ENCODE measurements at regions not wholly inside any gene's neighbourhood (a gene's known extent, or its start where the extent isn't known, plus 50 kb on each side); places are given as distances from the start of the nearest gene placed in this dataset.

- intact Hi-C loops (cut with DNase I), result loop anchor here in 8 of 10 donors (5.0 to 10.0 kb wide), 12 partner anchors 199 to 1199 kb away; partner anchors contain the start of gene BTG1 (in 1 of the 8)
- TF ChIP-seq CTCF (IDR thresholded peaks at IDR 0.05), result no peak
- no peak for TF ChIP-seq POLR2A (IDR thresholded peaks at IDR 0.05)
- DNase-seq (no peak), ATAC-seq (no peak)
- Histone ChIP-seq H3K27me3 (no peaks in the 10 kb centered on the region), H3K4me1 (peaks cover 0 to 40% (median 4%) of the 10 kb centered on the region in 12 donors), H3K9me3 (peaks cover 0 to 5% (median 0%) of the 10 kb centered on the region in 12 donors), H3K36me3 (no peaks in the 10 kb centered on the region), H3K27ac (no peak overlapping the region), H3K4me3 (no peak overlapping the region)
- 87 to 92% (median 90%) methylated on average over 8 of the region's 8 CpGs for WGBS, 4 donors
These were observed 128.6 kb upstream of the PLEKHG7 start for GRCh38 chr12:92574051-92574783.

- H3K4me1 ChIP-seq, result peaks cover 0 to 51% (median 4%) of the 10 kb centered on the region in 12 donors
- WGBS, 4 donors, result 88 to 93% (median 91%) methylated on average over 4 of the region's 4 CpGs
- no peak for DNase-seq
- no peak for ATAC-seq
- no peaks in the 10 kb centered on the region for H3K36me3 ChIP-seq
- H3K4me3 ChIP-seq, result no peak overlapping the region
- H3K27ac ChIP-seq, result no peak overlapping the region
- peaks cover 0 to 5% (median 0%) of the 10 kb centered on the region in 12 donors for H3K9me3 ChIP-seq
- intact Hi-C loops (cut with DNase I), result loop anchor here in 8 of 10 donors (5.0 to 10.0 kb wide), 12 partner anchors 198 to 1198 kb away; partner anchors contain the start of gene BTG1 (in 1 of the 8)
- H3K27me3 ChIP-seq, result no peaks in the 10 kb centered on the region
- TF ChIP-seq POLR2A (IDR thresholded peaks at IDR 0.05) (no peak), CTCF (IDR thresholded peaks at IDR 0.05) (no peak)
These were observed 129.7 kb upstream of the PLEKHG7 start for GRCh38 chr12:92573104-92573503.

- H3K36me3 ChIP-seq, result no peaks in the 10 kb centered on the region
- TF ChIP-seq POLR2A (IDR thresholded peaks at IDR 0.05), result no peak
- TF ChIP-seq CTCF (IDR thresholded peaks at IDR 0.05), result no peak
- no peak for ATAC-seq
- 94 to 98% (median 95%) methylated on average over 8 of the region's 8 CpGs for WGBS, 4 donors
- DNase-seq, result no peak
- H3K27me3 ChIP-seq, result no peaks in the 10 kb centered on the region
- H3K9me3 ChIP-seq, result peaks cover 0 to 7% (median 0%) of the 10 kb centered on the region in 12 donors
- H3K4me1 ChIP-seq, result peaks cover 0 to 51% (median 4%) of the 10 kb centered on the region in 12 donors
- intact Hi-C loops (cut with DNase I), result loop anchor here (2.0 to 10.0 kb wide), 21 partner anchors 67 to 1197 kb away; partner anchors contain the start of gene BTG1 (in 5 of the 10)
- no peak overlapping the region for H3K4me3 ChIP-seq
- H3K27ac ChIP-seq, result no peak overlapping the region
These were observed 130.8 kb upstream of the PLEKHG7 start for GRCh38 chr12:92571844-92572543.

- peaks cover 0 to 13% (median 0%) of the 10 kb centered on the region in 12 donors for H3K9me3 ChIP-seq
- H3K36me3 ChIP-seq, result no peaks in the 10 kb centered on the region
- DNase-seq (no peak), ATAC-seq (no peak)
- TF ChIP-seq CTCF (IDR thresholded peaks at IDR 0.05) (no peak), POLR2A (IDR thresholded peaks at IDR 0.05) (no peak)
- H3K27ac ChIP-seq, result peak overlapping the region in 1 of 12 donors; percentile 45
- H3K27me3 ChIP-seq, result no peaks in the 10 kb centered on the region
- no peak overlapping the region for H3K4me3 ChIP-seq
- intact Hi-C loops (cut with DNase I), result loop anchor here (2.0 to 10.0 kb wide), 21 partner anchors 66 to 1196 kb away; partner anchors contain the start of gene BTG1 (in 5 of the 10)
- 84 to 96% (median 89%) methylated on average over 4 of the region's 4 CpGs for WGBS, 4 donors
- H3K4me1 ChIP-seq, result peaks cover 0 to 51% (median 4%) of the 10 kb centered on the region in 12 donors
These were observed 131.6 kb upstream of the PLEKHG7 start for GRCh38 chr12:92571169-92571568.

Data from heart left ventricle (tissue), 16 donors.